GM12864 (cell line): ENCODE measurements at regions not wholly inside any gene's neighbourhood (a gene's known extent, or its start where the extent isn't known, plus 50 kb on each side); places are given as distances from the start of the nearest gene placed in this dataset.

ENCODE experiments used
- DNase-seq: peaks from one replicate; pipeline ENCODE4 v3.0.0-alpha.2; 2011; ENCODE audit warnings: low read depth
- H3K4me3 ChIP-seq: 2 replicates; pipeline ENCODE4 v1.5.1; 2011; ENCODE audit warnings: mild to moderate bottlenecking, low read depth, low read length, control low read depth
- CTCF ChIP-seq: IDR thresholded peaks from 2 replicates; pipeline ENCODE4 v1.5.1; 2011; ENCODE audit warnings: low read depth, mild to moderate bottlenecking, moderate library complexity, low read length, control low read depth, inconsistent platforms; ENCODE audit errors: missing control alignments

GRCh38 chr11:100536979-100537378 is 150.1 kb upstream of the ARHGAP42 start:
- DNase-seq: no peak
- H3K4me3 ChIP-seq: no peak overlapping the region
- TF ChIP-seq CTCF: no peak

- TF ChIP-seq CTCF: no peak
- no peak for DNase-seq
Measured at GRCh38 chr11:100543386-100543785, 143.7 kb upstream of the ARHGAP42 start.

GRCh38 chr11:100545556-100545955 is 141.5 kb upstream of the ARHGAP42 start:
- TF ChIP-seq CTCF: no peak

More at GRCh38 chr11:100543386-100543785, 143.7 kb upstream of the ARHGAP42 start:
- no peak overlapping the region for H3K4me3 ChIP-seq

DNA sequence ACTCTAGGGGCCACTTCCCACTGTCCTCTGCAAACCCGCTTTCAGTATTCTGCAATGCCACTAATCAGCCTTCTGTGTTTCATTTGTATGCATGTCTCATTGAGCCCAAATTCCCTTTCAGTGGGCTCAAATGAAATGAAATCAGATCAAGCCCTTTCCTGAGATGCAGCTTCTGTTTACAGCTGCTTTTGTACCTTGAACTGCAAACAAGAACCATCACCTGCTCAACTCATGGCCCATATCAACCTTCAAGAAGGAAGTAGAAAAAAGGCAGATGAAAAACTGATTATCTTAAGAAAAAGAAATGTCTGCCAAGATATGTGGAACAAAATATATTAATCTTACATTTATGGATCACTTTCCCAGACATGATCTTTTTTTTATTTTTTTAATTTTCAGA is 141.1 kb upstream of the ARHGAP42 start:
- no peak for DNase-seq
- H3K4me3 ChIP-seq: no peak overlapping the region
- TF ChIP-seq CTCF: no peak

More at GRCh38 chr11:100545556-100545955, 141.5 kb upstream of the ARHGAP42 start:
- DNase-seq: no peak
- no peak overlapping the region for H3K4me3 ChIP-seq

DNA sequence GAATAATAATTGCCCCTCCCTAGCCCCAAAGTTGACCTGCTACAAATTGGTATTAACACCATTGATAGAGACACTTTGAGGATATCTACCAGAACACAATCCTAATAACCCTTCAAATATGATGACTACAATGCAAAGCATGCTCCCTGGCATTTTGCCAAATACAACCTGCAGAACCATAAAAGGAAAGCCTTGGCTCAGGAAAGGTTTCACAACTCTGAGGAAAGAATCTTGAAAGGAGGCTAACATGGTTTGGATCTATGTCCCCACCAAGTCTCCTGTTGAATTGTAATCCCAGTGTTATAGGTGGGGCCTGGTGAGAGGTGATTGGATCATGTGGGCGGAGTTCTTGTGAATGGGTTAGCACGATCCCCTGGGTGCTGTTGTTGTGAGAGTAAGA is 140.4 kb upstream of the ARHGAP42 start:
- no peak for DNase-seq
- TF ChIP-seq CTCF: no peak
- H3K4me3 ChIP-seq: no peak overlapping the region

DNA sequence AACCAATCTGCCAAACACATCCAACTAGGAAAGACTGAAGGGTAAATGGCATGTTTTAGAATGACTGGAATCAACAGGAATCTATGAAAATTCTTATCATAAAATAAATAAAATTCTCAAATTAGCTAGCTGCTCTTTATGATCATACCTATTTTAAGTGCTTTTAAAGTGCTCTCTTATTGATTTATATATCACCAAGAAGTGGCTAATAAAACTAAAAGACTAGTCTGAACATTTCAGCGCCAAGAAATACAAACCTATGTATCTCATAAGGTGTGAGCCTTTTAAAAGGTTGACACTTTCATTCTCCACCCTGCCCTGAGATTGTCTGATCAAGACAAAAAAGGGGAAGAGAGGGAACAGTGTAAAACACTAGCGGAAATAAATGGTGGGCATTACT is 136.8 kb upstream of the ARHGAP42 start:
- no peak for TF ChIP-seq CTCF
- DNase-seq: no peak
- H3K4me3 ChIP-seq: no peak overlapping the region

DNA sequence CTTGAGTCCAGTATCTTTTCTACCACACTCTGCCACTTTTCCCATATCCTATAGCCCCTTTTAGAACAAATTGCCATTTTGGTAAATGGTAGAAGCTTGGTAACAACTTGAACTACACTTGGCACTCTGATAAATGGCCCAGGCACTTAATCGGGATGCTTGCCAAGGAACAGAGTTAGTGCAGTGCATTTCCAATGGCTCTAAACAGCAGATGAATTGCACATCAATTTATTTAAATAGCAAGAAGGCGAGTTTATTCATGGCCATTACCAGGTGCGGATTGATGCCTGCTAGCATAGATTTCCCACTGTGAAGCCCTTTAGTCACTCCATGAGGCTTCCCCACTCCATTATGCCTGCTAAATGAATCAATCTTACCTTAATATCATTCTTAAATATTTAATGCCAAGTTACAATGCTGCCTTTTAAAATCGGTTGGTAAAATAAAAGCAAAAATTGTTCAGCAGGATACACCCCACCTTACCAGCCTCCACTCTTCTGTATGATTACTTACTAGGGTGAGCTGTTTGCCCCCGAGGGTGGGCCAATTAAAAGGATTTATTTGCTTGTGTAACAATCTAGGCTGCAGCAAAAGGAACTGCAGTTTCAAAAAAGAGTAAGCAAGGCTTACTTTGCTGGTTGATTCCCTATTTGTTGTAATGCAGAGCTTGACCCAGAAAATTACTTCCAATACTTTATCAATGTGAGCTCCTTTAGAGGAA is 136.0 kb upstream of the ARHGAP42 start:
- no peak for TF ChIP-seq CTCF
- DNase-seq: no peak
- no peak overlapping the region for H3K4me3 ChIP-seq
